Caki2 (cell line): ENCODE measurements at regions not wholly inside any gene's neighbourhood (a gene's known extent, or its start where the extent isn't known, plus 50 kb on each side); places are given as distances from the start of the nearest gene placed in this dataset.

ENCODE experiments used
- DNase-seq: peaks from one replicate; pipeline ENCODE4 v3.0.0-alpha.2; 2015; ENCODE audit warnings: low read depth
- in situ Hi-C: cut with HindIII; loops from 2 replicates; pipeline ENCODE4 v1.10.0; 2016; ENCODE audit warnings: low sequenced_read_pairs, low pct_unique_long_range_greater_than_20kb, mixed read lengths

- no peak for DNase-seq
- in situ Hi-C loops: no loop called here
Measured at GRCh38 chr13:112183532-112184090, 116.7 kb downstream of the SOX1 start.

GRCh38 chr13:112184261-112184660 lies 117.3 kb downstream of the SOX1 start:
- DNase-seq: no peak
- in situ Hi-C loops: no loop called here

- in situ Hi-C loops: no loop called here
Measured at GRCh38 chr13:112184851-112185371, 118.0 kb downstream of the SOX1 start.

GRCh38 chr13:112185466-112185865 lies 118.5 kb downstream of the SOX1 start:
- in situ Hi-C loops: no loop called here
- no peak for DNase-seq

More at GRCh38 chr13:112184851-112185371, 118.0 kb downstream of the SOX1 start:
- no peak for DNase-seq

GRCh38 chr13:112186091-112186490 lies 119.1 kb downstream of the SOX1 start:
- no peak for DNase-seq
- in situ Hi-C loops: no loop called here

- in situ Hi-C loops: no loop called here
- DNase-seq: no peak
Measured at GRCh38 chr13:112187527-112188297, 120.8 kb downstream of the SOX1 start.

GRCh38 chr13:112188298-112188610 lies 121.3 kb downstream of the SOX1 start:
- no peak for DNase-seq
- in situ Hi-C loops: no loop called here

- no peak for DNase-seq
- in situ Hi-C loops: no loop called here
Measured at GRCh38 chr13:112193463-112194166, 126.7 kb downstream of the SOX1 start.

GRCh38 chr13:112194167-112194530 lies 127.2 kb downstream of the SOX1 start:
- no peak for DNase-seq
- in situ Hi-C loops: no loop called here

GRCh38 chr13:112194579-112194978 lies 127.6 kb downstream of the SOX1 start:
- in situ Hi-C loops: no loop called here
- no peak for DNase-seq

- no peak for DNase-seq
- in situ Hi-C loops: no loop called here
Measured at GRCh38 chr13:112198396-112199010, 131.6 kb downstream of the SOX1 start.

GRCh38 chr13:112200200-112200599 lies 133.3 kb downstream of the SOX1 start:
- DNase-seq: no peak
- in situ Hi-C loops: no loop called here

GRCh38 chr13:112202266-112202665 lies 135.3 kb downstream of the SOX1 start:
- DNase-seq: no peak
- in situ Hi-C loops: no loop called here

GRCh38 chr13:112202966-112203365 lies 136.0 kb downstream of the SOX1 start:
- in situ Hi-C loops: no loop called here
- DNase-seq: no peak

GRCh38 chr13:112203614-112204013 lies 136.7 kb downstream of the SOX1 start:
- no peak for DNase-seq
- in situ Hi-C loops: no loop called here

- in situ Hi-C loops: no loop called here
- DNase-seq: no peak
Measured at GRCh38 chr13:112204346-112205327, 137.7 kb downstream of the SOX1 start.

GRCh38 chr13:112205990-112206389 lies 139.0 kb downstream of the SOX1 start:
- in situ Hi-C loops: no loop called here
- DNase-seq: no peak

GRCh38 chr13:112207129-112207528 lies 140.2 kb downstream of the SOX1 start:
- in situ Hi-C loops: no loop called here
- DNase-seq: no peak
